ENCODE measurements at regions not wholly inside any gene's neighbourhood (a gene's known extent, or its start where the extent isn't known, plus 50 kb on each side); places are given as distances from the start of the nearest gene placed in this dataset.

DNA sequence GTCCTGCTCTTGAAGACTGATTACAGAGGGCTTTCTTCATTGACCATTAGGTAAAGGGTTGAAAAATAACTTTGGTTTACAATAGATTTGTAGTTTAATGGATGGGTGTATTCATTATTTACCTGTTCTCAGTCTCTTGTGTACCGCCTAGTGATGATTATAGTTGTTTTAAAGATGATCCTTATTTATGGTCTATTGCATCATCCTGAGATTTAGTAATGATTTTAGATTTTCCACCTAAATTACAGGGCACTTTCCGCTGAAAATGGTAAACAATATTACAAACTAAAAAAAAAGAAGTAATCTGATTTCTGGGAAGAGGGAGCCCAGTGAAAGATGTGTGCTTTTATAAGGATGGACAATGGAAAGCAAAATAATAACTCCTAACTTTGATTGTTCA, 78.4 kb upstream of the TMEM33 start:
- DNase-seq: no peak
- Histone ChIP-seq H3K9ac (ENCODE audit: extremely low read depth, low read length, poor library complexity, severe bottlenecking) (no peak overlapping the region), H3K27me3 (ENCODE audit: control insufficient read depth, insufficient read depth, low read length, poor library complexity, severe bottlenecking) (peaks cover 97% of the 10 kb centered on the region), H3K36me3 (ENCODE audit: control insufficient read depth, insufficient read depth, low read length) (no peaks in the 10 kb centered on the region), H3K9me3 (ENCODE audit: control insufficient read depth, low read length) (no peaks in the 10 kb centered on the region), H3K4me3 (ENCODE audit: low read length) (no peak overlapping the region), H3K27ac (ENCODE audit: low read depth, low read length) (no peak overlapping the region), H3K4me1 (ENCODE audit: control insufficient read depth, insufficient read depth, low read length) (no peaks in the 10 kb centered on the region)
- 100% methylated on average over 1 of the region's 2 CpGs for WGBS, 2 experiments (ENCODE audit: insufficient coverage in 1 of 2, insufficient read length in 1 of 2)
- no peaks in the 10 kb centered on the region for H3K9me3 Mint-ChIP-seq
- no peak for TF ChIP-seq CTCF (conservative IDR thresholded peaks at IDR 0.05)
- H3K27me3 Mint-ChIP-seq (ENCODE audit: insufficient read depth): peaks cover 84% of the 10 kb centered on the region
- H3K36me3 Mint-ChIP-seq (ENCODE audit: low read depth): no peaks in the 10 kb centered on the region
- H3K4me1 Mint-ChIP-seq: no peaks in the 10 kb centered on the region
- H3K4me3 Mint-ChIP-seq: no peak overlapping the region
- no peak overlapping the region for H3K27ac Mint-ChIP-seq

- WGBS, 2 experiments (ENCODE audit: insufficient coverage in 1 of 2, insufficient read length in 1 of 2): 83% methylated on average over 1 to 2 of the region's 2 CpGs
- H3K4me1 Mint-ChIP-seq: no peaks in the 10 kb centered on the region
- H3K27me3 Mint-ChIP-seq (ENCODE audit: insufficient read depth): peaks cover 75% of the 10 kb centered on the region
- no peak overlapping the region for H3K4me3 ChIP-seq (ENCODE audit: low read length)
- no peaks in the 10 kb centered on the region for H3K9me3 Mint-ChIP-seq
- peak; percentile 74 for TF ChIP-seq CTCF (conservative IDR thresholded peaks at IDR 0.05)
- no peak overlapping the region for H3K4me3 Mint-ChIP-seq
- H3K9ac ChIP-seq (ENCODE audit: extremely low read depth, low read length, poor library complexity, severe bottlenecking): no peak overlapping the region
- H3K4me1 ChIP-seq (ENCODE audit: control insufficient read depth, insufficient read depth, low read length): no peaks in the 10 kb centered on the region
- DNase-seq: no peak
- peaks cover 77% of the 10 kb centered on the region for H3K27me3 ChIP-seq (ENCODE audit: control insufficient read depth, insufficient read depth, low read length, poor library complexity, severe bottlenecking)
- H3K36me3 ChIP-seq (ENCODE audit: control insufficient read depth, insufficient read depth, low read length): no peaks in the 10 kb centered on the region
- H3K27ac Mint-ChIP-seq: no peak overlapping the region
- H3K9me3 ChIP-seq (ENCODE audit: control insufficient read depth, low read length): no peaks in the 10 kb centered on the region
- H3K36me3 Mint-ChIP-seq (ENCODE audit: low read depth): no peaks in the 10 kb centered on the region
- H3K27ac ChIP-seq (ENCODE audit: low read depth, low read length): no peak overlapping the region
These were observed 81.3 kb upstream of the TMEM33 start for GRCh38 chr4:41853973-41854372.

DNA sequence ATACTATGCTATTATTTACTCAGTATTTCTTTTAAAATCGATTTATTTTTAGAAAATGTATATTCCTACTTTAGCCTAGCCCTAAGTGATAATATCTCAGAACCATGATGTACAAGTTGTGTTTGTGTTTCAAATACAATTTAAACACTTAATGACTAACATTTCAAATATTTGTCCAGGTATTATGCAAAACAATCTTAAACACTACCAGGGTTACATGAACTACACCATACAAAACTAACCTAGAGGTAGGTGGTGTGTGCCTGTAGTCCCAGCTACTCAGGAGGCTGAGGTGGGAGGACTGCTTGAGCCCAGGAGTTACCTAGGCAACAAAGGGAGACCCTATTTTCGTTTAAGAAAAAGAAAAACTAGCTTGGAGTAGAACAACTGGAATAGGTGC, 83.0 kb upstream of the TMEM33 start:
- peaks cover 60% of the 10 kb centered on the region for H3K27me3 ChIP-seq (ENCODE audit: control insufficient read depth, insufficient read depth, low read length, poor library complexity, severe bottlenecking)

More for the DNA sequence above, 83.0 kb upstream of the TMEM33 start:
- no peak for DNase-seq
- Histone ChIP-seq H3K4me1 (ENCODE audit: control insufficient read depth, insufficient read depth, low read length) (no peaks in the 10 kb centered on the region), H3K9ac (ENCODE audit: extremely low read depth, low read length, poor library complexity, severe bottlenecking) (no peak overlapping the region), H3K4me3 (ENCODE audit: low read length) (no peak overlapping the region), H3K27ac (ENCODE audit: low read depth, low read length) (no peak overlapping the region), H3K9me3 (ENCODE audit: control insufficient read depth, low read length) (no peaks in the 10 kb centered on the region), H3K36me3 (ENCODE audit: control insufficient read depth, insufficient read depth, low read length) (no peaks in the 10 kb centered on the region)
- peaks cover 70% of the 10 kb centered on the region for H3K27me3 Mint-ChIP-seq (ENCODE audit: insufficient read depth)
- no peaks in the 10 kb centered on the region for H3K4me1 Mint-ChIP-seq
- no peaks in the 10 kb centered on the region for H3K36me3 Mint-ChIP-seq (ENCODE audit: low read depth)
- H3K4me3 Mint-ChIP-seq: no peak overlapping the region
- H3K9me3 Mint-ChIP-seq: no peaks in the 10 kb centered on the region
- TF ChIP-seq CTCF (conservative IDR thresholded peaks at IDR 0.05): no peak
- WGBS, 2 experiments (ENCODE audit: insufficient coverage in 1 of 2, insufficient read length in 1 of 2): 44 to 60% methylated on average over 1 of the region's 2 CpGs
- H3K27ac Mint-ChIP-seq: no peak overlapping the region
